ENCODE measurements at regions not wholly inside any gene's neighbourhood (a gene's known extent, or its start where the extent isn't known, plus 50 kb on each side); places are given as distances from the start of the nearest gene placed in this dataset.

GRCh38 chr10:112071596-112072133, 111.9 kb downstream of the GPAM start:
- no peak for TF ChIP-seq CTCF (IDR thresholded peaks at IDR 0.05)

GRCh38 chr10:112078003-112078402, 105.6 kb downstream of the GPAM start:
- TF ChIP-seq CTCF (IDR thresholded peaks at IDR 0.05): no peak

- no peak for TF ChIP-seq CTCF (IDR thresholded peaks at IDR 0.05)
These were observed 103.3 kb downstream of the GPAM start for GRCh38 chr10:112080231-112080630.

- no peak; the same call in 1 of the 2 replicates for TF ChIP-seq CTCF (IDR thresholded peaks at IDR 0.05)
These were observed 101.4 kb downstream of the GPAM start for GRCh38 chr10:112082120-112082519.

GRCh38 chr10:112083472-112083871, 100.1 kb downstream of the GPAM start:
- TF ChIP-seq CTCF (IDR thresholded peaks at IDR 0.05): no peak

GRCh38 chr10:112087953-112088456, 95.6 kb downstream of the GPAM start:
- no peak for TF ChIP-seq CTCF (IDR thresholded peaks at IDR 0.05)

GRCh38 chr10:112091703-112092102, 91.9 kb downstream of the GPAM start:
- TF ChIP-seq CTCF (IDR thresholded peaks at IDR 0.05): no peak

GRCh38 chr10:112092519-112092918, 91.0 kb downstream of the GPAM start:
- TF ChIP-seq CTCF (IDR thresholded peaks at IDR 0.05): no peak

Data from LNCAP (cell line).